IMR-90 (cell line): ENCODE measurements at regions not wholly inside any gene's neighbourhood (a gene's known extent, or its start where the extent isn't known, plus 50 kb on each side); places are given as distances from the start of the nearest gene placed in this dataset.

Experiments used
- ATAC-seq: fragments of 200-7000 bp; cut with Tn5 transposase; 2 replicates; pipeline ENCODE4 v1.9.1; 2020; ENCODE audit warnings: low read depth, mild to moderate bottlenecking, moderate library complexity
- BruUV-seq: library from RNA; stranded (reverse); fragments of 400-500 nt; replicated peaks from 2 replicates; lab custom pipeline; 2021; lab: Mats Ljungman, UMichigan
- CTCF ChIA-PET: fragments of 300-600 bp; formaldehyde crosslinking; extraction: SDS; loops from one replicate; lab custom pipeline; 2021; ENCODE audit warnings: antibody characterized with exemption; lab: Yijun Ruan, JAX
- POLR2A ChIA-PET: fragments of 300-600 bp; sonication (Branson Sonifier 250); formaldehyde crosslinking; loops from one replicate; lab custom pipeline; 2022; ENCODE audit warnings: antibody characterized with exemption; ENCODE audit not compliant: unreplicated experiment; lab: Charles Lee
- DNase-seq: peaks from one replicate; pipeline ENCODE4 v3.0.0; 2013
- H2AFZ ChIP-seq: replicated peaks from 2 replicates; pipeline ENCODE3; 2013; ENCODE audit warnings: low read length, mild to moderate bottlenecking; ENCODE audit not compliant: poor library complexity
- H2AK5ac ChIP-seq: 2 replicates; pipeline ENCODE4 v1.6.1; 2013; ENCODE audit warnings: low read depth, low read length, inconsistent platforms
- H2AK9ac ChIP-seq: replicated peaks from 2 replicates; pipeline ENCODE3; 2013; ENCODE audit warnings: mild to moderate bottlenecking, low read depth, low read length, moderate library complexity; ENCODE audit not compliant: poor library complexity
- H2BK120ac ChIP-seq: 2 replicates; pipeline ENCODE4 v1.6.1; 2013; ENCODE audit warnings: low read depth, low read length, inconsistent platforms
- H2BK15ac ChIP-seq: 3 replicates; pipeline ENCODE4 v1.6.1; 2013; ENCODE audit warnings: low read depth, low read length, inconsistent platforms
- H2BK20ac ChIP-seq: 2 replicates; pipeline ENCODE4 v1.6.1; 2013; ENCODE audit warnings: low read depth, mild to moderate bottlenecking, inconsistent platforms, low read length, moderate library complexity
- H2BK5ac ChIP-seq: 2 replicates; pipeline ENCODE4 v1.6.1; 2013; ENCODE audit warnings: mild to moderate bottlenecking, low read depth, low read length, inconsistent platforms; ENCODE audit not compliant: poor library complexity, severe bottlenecking
- H3K14ac ChIP-seq: replicated peaks from 2 replicates; pipeline ENCODE4 v1.6.1; 2013; ENCODE audit warnings: low read depth, low read length, inconsistent platforms
- H3K18ac ChIP-seq: 2 replicates; pipeline ENCODE4 v1.6.1; 2013; ENCODE audit warnings: low read depth, low read length, control low read depth
- H3K23ac ChIP-seq: 2 replicates; pipeline ENCODE4 v1.6.1; 2013; ENCODE audit warnings: low read depth, low read length, inconsistent platforms
- H3K27ac ChIP-seq: 2 replicates; pipeline ENCODE4 v1.5.1; 2013; ENCODE audit warnings: mild to moderate bottlenecking, control low read depth, low read length; ENCODE audit not compliant: insufficient read depth
- H3K27me3 ChIP-seq: 2 replicates; pipeline ENCODE4 v1.6.1; 2013; ENCODE audit warnings: low read length; ENCODE audit not compliant: control insufficient read depth, insufficient read depth
- H3K36me3 ChIP-seq: 2 replicates; pipeline ENCODE4 v1.6.1; 2013; ENCODE audit warnings: low read length, mixed read lengths; ENCODE audit not compliant: control insufficient read depth, insufficient read depth
- H3K4ac ChIP-seq: 2 replicates; pipeline ENCODE4 v1.6.1; 2013; ENCODE audit warnings: low read depth, low read length, inconsistent platforms
- H3K4me1 ChIP-seq: 2 replicates; pipeline ENCODE4 v1.6.1; 2013; ENCODE audit warnings: low read length, mixed read lengths; ENCODE audit not compliant: control insufficient read depth, insufficient read depth
- H3K4me2 ChIP-seq: 2 replicates; pipeline ENCODE4 v1.6.1; 2013; ENCODE audit warnings: low read depth, mild to moderate bottlenecking, control low read depth, low read length, moderate library complexity
- H3K4me3 ChIP-seq: 2 replicates; pipeline ENCODE4 v1.5.1; 2013; ENCODE audit warnings: low read depth, mild to moderate bottlenecking, control low read depth, low read length, moderate library complexity; ENCODE audit not compliant: insufficient read depth
- H3K56ac ChIP-seq: 2 replicates; pipeline ENCODE4 v1.6.1; 2013; ENCODE audit warnings: low read length, inconsistent platforms; ENCODE audit not compliant: insufficient read depth; ENCODE audit errors: extremely low read depth
- H3K79me1 ChIP-seq, 2 experiments: 2 replicates each; pipeline ENCODE4 v1.6.1; 2013; ENCODE audit warnings: low read length in 2 of 2, inconsistent platforms in 1 of 2, low read depth in 1 of 2
- H3K9ac ChIP-seq: 2 replicates; pipeline ENCODE4 v1.6.1; 2013; ENCODE audit warnings: low read depth, low read length, control low read depth
- H3K9me1 ChIP-seq: 2 replicates; pipeline ENCODE4 v1.6.1; 2013; ENCODE audit warnings: low read length, inconsistent platforms; ENCODE audit not compliant: insufficient read depth
- H3K9me3 ChIP-seq: 2 replicates; pipeline ENCODE4 v1.6.1; 2013; ENCODE audit warnings: low read length; ENCODE audit not compliant: control insufficient read depth, insufficient read depth
- H4K20me1 ChIP-seq: 2 replicates; pipeline ENCODE4 v1.6.1; 2013; ENCODE audit warnings: low read length, inconsistent platforms; ENCODE audit not compliant: insufficient read depth
- H4K5ac ChIP-seq: 2 replicates; pipeline ENCODE4 v1.6.1; 2013; ENCODE audit warnings: mild to moderate bottlenecking, low read depth, low read length, control low read depth
- H4K8ac ChIP-seq, 2 experiments: 2 replicates each; pipeline ENCODE4 v1.6.1; 2013; ENCODE audit warnings: low read depth in 2 of 2, low read length in 2 of 2, control low read depth in 1 of 2, inconsistent platforms in 1 of 2
- H4K91ac ChIP-seq: 2 replicates; pipeline ENCODE4 v1.6.1; 2013; ENCODE audit warnings: low read depth, low read length, inconsistent platforms; ENCODE audit not compliant: insufficient read depth
- CEBPB ChIP-seq: IDR thresholded peaks from 2 replicates; pipeline ENCODE4 v1.6.1; 2012; ENCODE audit warnings: low read depth, low read length, improper control_type of control experiment
- CHD1 ChIP-seq: IDR thresholded peaks from 2 replicates; pipeline ENCODE4 v1.6.1; 2012; ENCODE audit warnings: low read depth, low read length, improper control_type of control experiment
- FOS ChIP-seq: fragments of 150-350 bp; IDR thresholded peaks from 2 replicates; pipeline ENCODE4 v1.6.1; 2016; ENCODE audit warnings: low read depth, low read length
- MAFK ChIP-seq: IDR thresholded peaks from 2 replicates; pipeline ENCODE4 v1.6.1; 2012; ENCODE audit warnings: low read depth, low read length, improper control_type of control experiment
- MAZ ChIP-seq: IDR thresholded peaks from 2 replicates; pipeline ENCODE4 v1.6.1; 2012; ENCODE audit warnings: low read depth, mild to moderate bottlenecking, low read length, improper control_type of control experiment, moderate library complexity, borderline replicate concordance
- MXI1 ChIP-seq: IDR thresholded peaks from 2 replicates; pipeline ENCODE4 v1.6.1; 2012; ENCODE audit warnings: low read depth, mild to moderate bottlenecking, low read length, moderate library complexity, borderline replicate concordance
- NFE2L2 ChIP-seq: fragments of 150-350 bp; IDR thresholded peaks from 2 replicates; pipeline ENCODE4 v1.6.1; 2016; ENCODE audit warnings: low read depth, mild to moderate bottlenecking, low read length
- POLR2A ChIP-seq: IDR thresholded peaks from 2 replicates; pipeline ENCODE4 v1.6.1; 2012; ENCODE audit warnings: mild to moderate bottlenecking, low read depth, low read length
- RAD21 ChIP-seq: IDR thresholded peaks from 2 replicates; pipeline ENCODE4 v1.6.1; 2012; ENCODE audit warnings: low read length, improper control_type of control experiment
- RCOR1 ChIP-seq: IDR thresholded peaks from 2 replicates; pipeline ENCODE4 v1.6.1; 2012; ENCODE audit warnings: mild to moderate bottlenecking, low read length, improper control_type of control experiment; ENCODE audit not compliant: insufficient replicate concordance
- RFX5 ChIP-seq: IDR thresholded peaks from 2 replicates; pipeline ENCODE4 v1.8.0; 2012; ENCODE audit warnings: low read depth, mild to moderate bottlenecking, low read length, moderate library complexity
- SMC3 ChIP-seq: fragments of 150-350 bp; IDR thresholded peaks from 2 replicates; pipeline ENCODE4 v1.6.1; 2016; ENCODE audit warnings: low read depth, mild to moderate bottlenecking, antibody characterized with exemption, low read length, moderate library complexity
- USF2 ChIP-seq: fragments of 150-350 bp; IDR thresholded peaks from 2 replicates; pipeline ENCODE4 v1.6.1; 2017; ENCODE audit warnings: mild to moderate bottlenecking, antibody characterized with exemption, low read length, low read depth
- WGBS, 2 experiments: methylation state at CpG; one replicate each; pipeline versions ENCODE4 v1.1.5 to v1.1.7; 2013; ENCODE audit warnings: missing lambda C conversion rate in 2 of 2; ENCODE audit not compliant: insufficient read length in 1 of 2; ENCODE audit errors: extremely low coverage in 2 of 2; 5-methylcytosine and 5-hydroxymethylcytosine counted together
- dilution Hi-C: fragments of 300-500 bp; cut with HindIII; formaldehyde crosslinking; loops from one replicate; pipeline ENCODE4 v1.14.3; 2018; ENCODE audit warnings: low sequenced_read_pairs; ENCODE audit not compliant: unreplicated experiment
- in situ Hi-C: fragments of 300-500 bp; cut with MboI; formaldehyde crosslinking; loops from 3 replicates; pipeline ENCODE4 v1.14.3; 2019; ENCODE audit warnings: low sequenced_read_pairs, inconsistent platforms, mixed read lengths
- intact Hi-C: fragments of 100-400 bp; cut with micrococcal nuclease; formaldehyde crosslinking; loops from 2 replicates; pipeline ENCODE4 v1.10.0; 2022
- TF ChIP-seq, protein P1 (sequence below): conservative IDR thresholded peaks from 2 replicates; pipeline ENCODE4 v1.5.1; 2012; ENCODE audit warnings: mild to moderate bottlenecking, low read depth, low read length, improper control_type of control experiment
- TF ChIP-seq, protein P2 (sequence below): fragments of 150-350 bp; IDR thresholded peaks from 2 replicates; pipeline ENCODE4 v1.6.1; 2016; ENCODE audit warnings: low read depth, mild to moderate bottlenecking, low read length, moderate library complexity, borderline replicate concordance

- H4K20me1 ChIP-seq, result no peaks in the 10 kb centered on the region
- dilution Hi-C loops (no loop called here), in situ Hi-C loops (no loop called here), intact Hi-C loops (no loop called here)
- no peak overlapping the region for H2AK9ac ChIP-seq
- no peak overlapping the region for H4K5ac ChIP-seq
- ChIA-PET CTCF (no interaction called here), POLR2A (no interaction called here)
- BruUV-seq, result no TSS peak
- H2BK5ac ChIP-seq, result no peak overlapping the region
- no peak for DNase-seq
- no peaks in the 10 kb centered on the region for H3K36me3 ChIP-seq
- H3K4me3 ChIP-seq, result no peak overlapping the region
- WGBS, 2 experiments, result no CpG with 5 or more reads among the region's 4 CpGs
- H2BK120ac ChIP-seq, result no peak overlapping the region
- H4K91ac ChIP-seq, result no peak overlapping the region
- no peak overlapping the region for H4K8ac ChIP-seq
- H3K9ac ChIP-seq, result no peak overlapping the region
- peaks cover 13% of the 10 kb centered on the region for H3K9me3 ChIP-seq
- no peak overlapping the region for H3K27ac ChIP-seq
- H2BK20ac ChIP-seq, result no peak overlapping the region
- H3K23ac ChIP-seq, result no peak overlapping the region
- no peak overlapping the region for H3K56ac ChIP-seq
- no peak overlapping the region for H2AK5ac ChIP-seq
- H2AFZ ChIP-seq, result no peak overlapping the region
- no peak overlapping the region for H3K4ac ChIP-seq
- no peaks in the 10 kb centered on the region for H3K4me1 ChIP-seq
- H2BK15ac ChIP-seq, result no peak overlapping the region
- H3K14ac ChIP-seq, result no peak overlapping the region
- H3K27me3 ChIP-seq, result no peaks in the 10 kb centered on the region
- H3K18ac ChIP-seq, result no peak overlapping the region
- H3K79me1 ChIP-seq, result no peaks in the 10 kb centered on the region
- no peak overlapping the region for H3K4me2 ChIP-seq
- H3K9me1 ChIP-seq, result no peaks in the 10 kb centered on the region
- TF ChIP-seq RFX5, result no peak
- no peak for TF ChIP-seq RCOR1
- TF ChIP-seq MAFK, result no peak
- TF ChIP-seq RAD21, result no peak
- TF ChIP-seq MAZ, result no peak
- TF ChIP-seq, protein P1, sequence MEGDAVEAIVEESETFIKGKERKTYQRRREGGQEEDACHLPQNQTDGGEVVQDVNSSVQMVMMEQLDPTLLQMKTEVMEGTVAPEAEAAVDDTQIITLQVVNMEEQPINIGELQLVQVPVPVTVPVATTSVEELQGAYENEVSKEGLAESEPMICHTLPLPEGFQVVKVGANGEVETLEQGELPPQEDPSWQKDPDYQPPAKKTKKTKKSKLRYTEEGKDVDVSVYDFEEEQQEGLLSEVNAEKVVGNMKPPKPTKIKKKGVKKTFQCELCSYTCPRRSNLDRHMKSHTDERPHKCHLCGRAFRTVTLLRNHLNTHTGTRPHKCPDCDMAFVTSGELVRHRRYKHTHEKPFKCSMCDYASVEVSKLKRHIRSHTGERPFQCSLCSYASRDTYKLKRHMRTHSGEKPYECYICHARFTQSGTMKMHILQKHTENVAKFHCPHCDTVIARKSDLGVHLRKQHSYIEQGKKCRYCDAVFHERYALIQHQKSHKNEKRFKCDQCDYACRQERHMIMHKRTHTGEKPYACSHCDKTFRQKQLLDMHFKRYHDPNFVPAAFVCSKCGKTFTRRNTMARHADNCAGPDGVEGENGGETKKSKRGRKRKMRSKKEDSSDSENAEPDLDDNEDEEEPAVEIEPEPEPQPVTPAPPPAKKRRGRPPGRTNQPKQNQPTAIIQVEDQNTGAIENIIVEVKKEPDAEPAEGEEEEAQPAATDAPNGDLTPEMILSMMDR, result no peak
- no peak for TF ChIP-seq CHD1
- TF ChIP-seq MXI1, result no peak
- TF ChIP-seq, protein P2, sequence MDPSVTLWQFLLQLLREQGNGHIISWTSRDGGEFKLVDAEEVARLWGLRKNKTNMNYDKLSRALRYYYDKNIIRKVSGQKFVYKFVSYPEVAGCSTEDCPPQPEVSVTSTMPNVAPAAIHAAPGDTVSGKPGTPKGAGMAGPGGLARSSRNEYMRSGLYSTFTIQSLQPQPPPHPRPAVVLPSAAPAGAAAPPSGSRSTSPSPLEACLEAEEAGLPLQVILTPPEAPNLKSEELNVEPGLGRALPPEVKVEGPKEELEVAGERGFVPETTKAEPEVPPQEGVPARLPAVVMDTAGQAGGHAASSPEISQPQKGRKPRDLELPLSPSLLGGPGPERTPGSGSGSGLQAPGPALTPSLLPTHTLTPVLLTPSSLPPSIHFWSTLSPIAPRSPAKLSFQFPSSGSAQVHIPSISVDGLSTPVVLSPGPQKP, result no peak
- TF ChIP-seq SMC3, result no peak
- no peak for TF ChIP-seq POLR2A
- no peak for TF ChIP-seq USF2
- TF ChIP-seq CEBPB, result no peak
- TF ChIP-seq FOS, result no peak
- no peak for TF ChIP-seq NFE2L2
- no peak for ATAC-seq
Observed at GRCh38 chr3:3446251-3446650, 266.8 kb upstream of the CRBN start.
